HCT116 (cell line): ENCODE measurements at regions not wholly inside any gene's neighbourhood (a gene's known extent, or its start where the extent isn't known, plus 50 kb on each side); places are given as distances from the start of the nearest gene placed in this dataset.

ENCODE experiments used
- CTCF ChIP-seq, 3 experiments: fragments of 200-600 bp in 1 of 3; sonication (generic) in 1 of 3; IDR thresholded peaks in 2 of 3; conservative IDR thresholded peaks in 1 of 3; 2 replicates each; pipeline ENCODE4 v1.5.1; 2012 to 2017; ENCODE audit warnings: low read depth in 2 of 3, low read length in 2 of 3, antibody characterized with exemption in 1 of 3, borderline replicate concordance in 1 of 3, control low read depth in 1 of 3, mild to moderate bottlenecking in 1 of 3, mixed read lengths in 1 of 3, mixed run types in 1 of 3, moderate library complexity in 1 of 3; ENCODE audit not compliant: insufficient read depth in 1 of 3
- EGR1 ChIP-seq: IDR thresholded peaks from 2 replicates; pipeline ENCODE4 v1.6.1; 2012; ENCODE audit warnings: low read depth
- EZH2 ChIP-seq: fragments of 200-600 bp; sonication (generic); IDR thresholded peaks from 2 replicates; pipeline ENCODE4 v1.6.1; 2017; ENCODE audit warnings: antibody characterized with exemption, mixed run types
- EZH2phosphoT487 ChIP-seq: fragments of 200-600 bp; IDR thresholded peaks from 2 replicates; pipeline ENCODE4 v1.6.1; 2018; ENCODE audit warnings: antibody characterized with exemption, borderline replicate concordance
- MAX ChIP-seq: IDR thresholded peaks from 2 replicates; pipeline ENCODE4 v1.6.1; 2012
- POLR2A ChIP-seq: IDR thresholded peaks from 2 replicates; pipeline ENCODE4 v1.7.0; 2011; ENCODE audit warnings: borderline replicate concordance; ENCODE audit not compliant: insufficient read depth, insufficient read length; ENCODE audit errors: extremely low read depth
- POLR2AphosphoS5 ChIP-seq: IDR thresholded peaks from 2 replicates; pipeline ENCODE4 v1.6.1; 2011; ENCODE audit warnings: mild to moderate bottlenecking, low read depth, low read length, moderate library complexity
- RAD21 ChIP-seq: IDR thresholded peaks from 2 replicates; pipeline ENCODE4 v1.6.1; 2012; ENCODE audit warnings: low read depth, mild to moderate bottlenecking
- REST ChIP-seq: IDR thresholded peaks from 2 replicates; pipeline ENCODE4 v1.6.1; 2012; ENCODE audit warnings: low read depth
- SIN3A ChIP-seq: IDR thresholded peaks from 2 replicates; pipeline ENCODE4 v1.6.1; 2012; ENCODE audit warnings: low read depth
- SP1 ChIP-seq: IDR thresholded peaks from 2 replicates; pipeline ENCODE4 v1.6.1; 2012; ENCODE audit warnings: low read depth
- YY1 ChIP-seq: IDR thresholded peaks from 2 replicates; pipeline ENCODE4 v1.6.1; 2011; ENCODE audit warnings: low read length, low read depth, moderate library complexity, mild to moderate bottlenecking; ENCODE audit not compliant: insufficient replicate concordance; ENCODE audit errors: extremely low read depth
- ZBTB33 ChIP-seq: IDR thresholded peaks from 2 replicates; pipeline ENCODE4 v1.6.1; 2011; ENCODE audit warnings: mild to moderate bottlenecking, low read length, moderate library complexity; ENCODE audit not compliant: insufficient replicate concordance; ENCODE audit errors: extremely low read depth
- ZFX ChIP-seq: fragments of 450-650 bp; IDR thresholded peaks from 2 replicates; pipeline ENCODE4 v1.6.1; 2017

- TF ChIP-seq YY1 (no peak), CTCF (IDR thresholded peaks at IDR 0.05 in 2 of 3, conservative IDR thresholded peaks at IDR 0.05 in 1 of 3; ENCODE audit: borderline replicate concordance in 1 of 3, insufficient read depth in 1 of 3, low read depth in 2 of 3, low read length in 2 of 3) (no peak), POLR2AphosphoS5 (no peak), ZBTB33 (no peak), REST (no peak), RAD21 (no peak), EZH2phosphoT487 (no peak), EZH2 (no peak), ZFX (no peak), EGR1 (no peak), SIN3A (no peak), MAX (no peak), SP1 (no peak), POLR2A (no peak)
Observed at GRCh38 chr2:163367825-163368582, 367.8 kb downstream of the FIGN start.
